GM12878 (cell line): ENCODE measurements at regions not wholly inside any gene's neighbourhood (a gene's known extent, or its start where the extent isn't known, plus 50 kb on each side); places are given as distances from the start of the nearest gene placed in this dataset.

Experiments used
- ATAC-seq: fragments of 200-7000 bp; cut with Tn5 transposase; 3 replicates; pipeline ENCODE4 v1.9.1; 2020; ENCODE audit warnings: mild to moderate bottlenecking, moderate library complexity
- BruUV-seq: library from RNA; stranded (reverse); fragments of 400-500 nt; replicated peaks from 2 replicates; lab custom pipeline; 2021; lab: Mats Ljungman, UMichigan
- CTCF ChIA-PET: fragments of 300-600 bp; sonication (Branson Sonifier 250); formaldehyde crosslinking; extraction: SDS; loops from one replicate; lab custom pipeline; 2021; ENCODE audit warnings: inconsistent platforms; lab: Yijun Ruan, JAX
- POLR2A ChIA-PET: fragments of 350-600 bp; formaldehyde crosslinking; extraction: SDS; loops from one replicate; lab custom pipeline; 2021; ENCODE audit warnings: inconsistent platforms; lab: Charles Lee
- RAD21 ChIA-PET: fragments of 300-600 bp; sonication (Branson Sonifier 250); formaldehyde crosslinking; loops from one replicate; lab custom pipeline; 2023; ENCODE audit warnings: antibody characterized with exemption; ENCODE audit not compliant: unreplicated experiment; lab: Charles Lee
- SMC1A ChIA-PET: fragments of 300-600 bp; sonication (Branson Sonifier 250); formaldehyde crosslinking; loops from one replicate; lab custom pipeline; 2023; ENCODE audit not compliant: unreplicated experiment, uncharacterized antibody; lab: Charles Lee
- DNase-seq: peaks from one replicate; pipeline ENCODE4 v3.0.0-alpha.2; 2011; ENCODE audit warnings: low read depth, low spot score
- FAIRE-seq: peaks from 3 replicates; lab custom pipeline; 2011; peaks lifted over from hg19 to GRCh38; lab: Jason Lieb, UNC
- H2AFZ ChIP-seq: 2 replicates; pipeline ENCODE4 v1.6.0; 2011; ENCODE audit warnings: low read depth, low read length, control low read depth; ENCODE audit not compliant: control insufficient read depth
- H3K27ac ChIP-seq: 2 replicates; pipeline ENCODE4 v1.5.1; 2011; ENCODE audit warnings: control low read depth; ENCODE audit not compliant: control insufficient read depth, insufficient read depth
- H3K27me3 ChIP-seq, 2 experiments: replicated peaks in 1 of 2; 2 replicates each; pipeline versions ENCODE4 v1.6.0 to v1.6.1; 2011; ENCODE audit warnings: low read length in 1 of 2; ENCODE audit not compliant: control insufficient read depth in 2 of 2, insufficient read depth in 2 of 2
- H3K36me3 ChIP-seq, 2 experiments: 2 replicates each; pipeline ENCODE4 v1.5.1; 2011; ENCODE audit warnings: low read length in 1 of 2; ENCODE audit not compliant: control insufficient read depth in 2 of 2, insufficient read depth in 2 of 2
- H3K4me1 ChIP-seq: 2 replicates; pipeline ENCODE4 v1.6.1; 2011; ENCODE audit warnings: mild to moderate bottlenecking, low read length, moderate library complexity, mixed read lengths; ENCODE audit not compliant: control insufficient read depth, insufficient read depth
- H3K4me2 ChIP-seq: 2 replicates; pipeline ENCODE4 v1.6.0; 2011; ENCODE audit warnings: control low read depth; ENCODE audit not compliant: control insufficient read depth, insufficient read depth
- H3K4me3 ChIP-seq: fragments of 200-600 bp; sonication (generic); 2 replicates; pipeline ENCODE4 v1.5.1; 2016
- H3K79me2 ChIP-seq: 2 replicates; pipeline ENCODE4 v1.6.0; 2011; ENCODE audit warnings: low read length; ENCODE audit not compliant: control insufficient read depth, insufficient read depth
- H3K9ac ChIP-seq: 2 replicates; pipeline ENCODE4 v1.8.0; 2011; ENCODE audit warnings: low read length, control low read depth, mixed read lengths; ENCODE audit not compliant: control insufficient read depth, insufficient read depth
- H3K9me3 ChIP-seq: replicated peaks from 3 replicates; pipeline ENCODE4 v1.5.1; 2011; ENCODE audit warnings: mild to moderate bottlenecking, low read length; ENCODE audit not compliant: control insufficient read depth, insufficient read depth
- H4K20me1 ChIP-seq: 2 replicates; pipeline ENCODE4 v1.6.0; 2011; ENCODE audit not compliant: control insufficient read depth, insufficient read depth
- ASH2L ChIP-seq: fragments of 300-600, 200-600 bp; sonication (generic); IDR thresholded peaks from 2 replicates; pipeline ENCODE4 v1.6.1; 2017; ENCODE audit warnings: low read depth, mild to moderate bottlenecking, borderline replicate concordance
- CBX5 ChIP-seq: sonication (generic); IDR thresholded peaks from 2 replicates; pipeline ENCODE4 v1.6.1; 2016; ENCODE audit warnings: low read depth, moderate library complexity, mild to moderate bottlenecking, inconsistent platforms
- CEBPB ChIP-seq, 2 experiments: fragments of 150-350 bp in 1 of 2; IDR thresholded peaks; 2 replicates each; pipeline ENCODE4 v1.6.1; 2012 to 2014; ENCODE audit warnings: low read depth in 2 of 2, low read length in 2 of 2, borderline replicate concordance in 1 of 2, inconsistent platforms in 1 of 2
- DPF2 ChIP-seq: fragments of 450-650 bp; IDR thresholded peaks from 2 replicates; pipeline ENCODE4 v1.6.1; 2017; ENCODE audit warnings: mild to moderate bottlenecking
- EGR1 ChIP-seq, 2 experiments: IDR thresholded peaks; 1 replicate in 1 of 2; 2 replicates in 1 of 2; pipeline ENCODE4 v1.6.1; 2011 to 2012; ENCODE audit warnings: low read depth in 2 of 2, low read length in 2 of 2, borderline replicate concordance in 1 of 2, mild to moderate bottlenecking in 1 of 2, moderate library complexity in 1 of 2
- NKRF ChIP-seq: fragments of 450-650 bp; conservative IDR thresholded peaks from 2 replicates; pipeline ENCODE4 v1.6.1; 2017; ENCODE audit warnings: mild to moderate bottlenecking, moderate library complexity
- POLR2A ChIP-seq: IDR thresholded peaks from 2 replicates; pipeline ENCODE4 v1.6.1; 2011; ENCODE audit warnings: low read depth, mild to moderate bottlenecking, low read length
- SP1 ChIP-seq: IDR thresholded peaks from one replicate; pipeline ENCODE4 v1.6.1; 2011; ENCODE audit warnings: low read depth, low read length
- SRF ChIP-seq, 2 experiments: IDR thresholded peaks; 2 replicates each; pipeline ENCODE4 v1.6.1; 2011; ENCODE audit warnings: low read depth in 2 of 2, low read length in 2 of 2, mild to moderate bottlenecking in 1 of 2, moderate library complexity in 1 of 2
- ZBTB40 ChIP-seq: fragments of 450-650 bp; IDR thresholded peaks from 2 replicates; pipeline ENCODE4 v1.6.1; 2016; ENCODE audit warnings: mild to moderate bottlenecking, moderate library complexity, borderline replicate concordance
- ZNF592 ChIP-seq: fragments of 450-650 bp; IDR thresholded peaks from 2 replicates; pipeline ENCODE4 v1.6.1; 2017; ENCODE audit warnings: mild to moderate bottlenecking, moderate library complexity
- WGBS: methylation state at CpG from one replicate; pipeline ENCODE4 v1.1.6; 2016; ENCODE audit warnings: low lambda C conversion rate; ENCODE audit not compliant: insufficient replicate concordance, insufficient coverage; ENCODE audit errors: missing lambda C conversion rate; 5-methylcytosine and 5-hydroxymethylcytosine counted together
- in situ Hi-C: fragments of 300-500 bp; cut with MboI; formaldehyde crosslinking; loops from 9 replicates; pipeline ENCODE4 v1.14.3; 2018; ENCODE audit warnings: mixed read lengths
- intact Hi-C: fragments of 100-400 bp; cut with micrococcal nuclease; formaldehyde crosslinking; loops from one replicate; pipeline ENCODE4 v1.14.2; 2022; ENCODE audit not compliant: unreplicated experiment

- TF ChIP-seq CBX5 (no peak), SRF (IDR thresholded peaks at IDR 0.05; ENCODE audit: low read depth in 2 of 2, low read length in 2 of 2) (no peak)
Observed at GRCh38 chr11:45428116-45428515, 142.0 kb upstream of the SYT13 start (continued).

- Histone ChIP-seq H2AFZ (no peak overlapping the region), H3K27me3 (peaks cover 0 to 4% of the 10 kb centered on the region in 2 experiments; a peak in 1 of 4 replicates), H3K9ac (no peak overlapping the region), H3K4me2 (no peak overlapping the region), H3K27ac (no peak overlapping the region), H3K4me1 (no peaks in the 10 kb centered on the region), H3K79me2 (no peaks in the 10 kb centered on the region), H3K9me3 (no peaks in the 10 kb centered on the region; the same call in 2 of the 3 replicates), H4K20me1 (no peaks in the 10 kb centered on the region), H3K4me3 (no peak overlapping the region), H3K36me3 (no peaks in the 10 kb centered on the region)
- in situ Hi-C loops: no loop called here
- no TSS peak for BruUV-seq
- ChIA-PET RAD21 (no interaction called here), POLR2A (no interaction called here), CTCF (interaction anchor here (0.6 kb wide), 1 partner anchor 237 kb away, joined by 3 read pairs; no protein-coding TSS in a partner anchor), SMC1A (no interaction called here)
- intact Hi-C loops: no loop called here
- ATAC-seq (no peak), FAIRE-seq (no peak), DNase-seq (no peak)
- 16% methylated on average over 9 of the region's 9 CpGs for WGBS
- TF ChIP-seq NKRF: no peak
- TF ChIP-seq POLR2A: no peak
- no peak for TF ChIP-seq ZNF592
- TF ChIP-seq EGR1 (IDR thresholded peaks at IDR 0.05; ENCODE audit: borderline replicate concordance in 1 of 2, low read depth in 2 of 2, low read length in 2 of 2): no peak
- no peak for TF ChIP-seq CEBPB (IDR thresholded peaks at IDR 0.05; ENCODE audit: borderline replicate concordance in 1 of 2, low read depth in 2 of 2, low read length in 2 of 2)
- TF ChIP-seq ZBTB40: no peak
- TF ChIP-seq SP1: no peak
- TF ChIP-seq ASH2L: no peak
- TF ChIP-seq DPF2: no peak
Observed at GRCh38 chr11:45424411-45425180, 138.5 kb upstream of the SYT13 start.
